Tibial nerve (tissue), 4 donors: ENCODE measurements at regions not wholly inside any gene's neighbourhood (a gene's known extent, or its start where the extent isn't known, plus 50 kb on each side); places are given as distances from the start of the nearest gene placed in this dataset.
"Not testable (repeated sequence)": the region's sequence is repeated elsewhere in the genome, so short reads cannot be mapped to it uniquely, and the experiment has no call there.

Source experiments
- EP300 ChIP-seq, 2 donors: sonication (generic); formaldehyde crosslinking; IDR thresholded peaks; one replicate each; pipeline ENCODE4 v1.6.1; 2017; ENCODE audit warnings: antibody characterized with exemption in 2 of 2, mild to moderate bottlenecking in 1 of 2
- POLR2A ChIP-seq, 2 donors: fragments of 450-650 bp; IDR thresholded peaks; one replicate each; pipeline ENCODE4 v1.6.1; 2017; ENCODE audit warnings: antibody characterized with exemption in 2 of 2, mild to moderate bottlenecking in 2 of 2, moderate library complexity in 2 of 2
- TF ChIP-seq, protein P1 (sequence below), 5 experiments: fragments of 200-600 bp in 3 of 5; fragments of 450-650 bp in 2 of 5; sonication (generic) in 3 of 5; IDR thresholded peaks; one replicate each; pipeline ENCODE4 v1.5.1; 2016 to 2019; ENCODE audit warnings: antibody characterized with exemption in 5 of 5, mild to moderate bottlenecking in 3 of 5, moderate library complexity in 2 of 5

DNA sequence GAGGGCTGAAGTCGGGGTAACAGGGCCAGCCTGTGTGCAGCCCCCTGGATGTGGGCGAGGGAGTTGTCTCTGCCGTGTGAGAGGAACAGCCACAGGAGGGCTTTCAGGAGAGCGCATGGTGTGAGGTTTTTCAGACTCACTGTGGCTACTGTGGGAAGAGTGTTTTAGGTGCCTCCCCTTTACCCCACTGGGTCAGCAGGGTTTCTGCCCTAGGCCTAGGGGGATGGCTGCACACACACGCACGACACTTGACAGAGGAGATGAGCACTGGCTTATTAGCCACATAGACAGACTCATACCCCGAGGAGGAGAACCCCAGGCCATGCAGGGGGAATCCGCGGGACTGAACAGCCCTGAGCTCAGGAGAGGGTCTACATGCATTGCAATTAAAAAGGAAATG is 70.8 kb upstream of the GOLGA6L6 start:
- TF ChIP-seq, protein P1, sequence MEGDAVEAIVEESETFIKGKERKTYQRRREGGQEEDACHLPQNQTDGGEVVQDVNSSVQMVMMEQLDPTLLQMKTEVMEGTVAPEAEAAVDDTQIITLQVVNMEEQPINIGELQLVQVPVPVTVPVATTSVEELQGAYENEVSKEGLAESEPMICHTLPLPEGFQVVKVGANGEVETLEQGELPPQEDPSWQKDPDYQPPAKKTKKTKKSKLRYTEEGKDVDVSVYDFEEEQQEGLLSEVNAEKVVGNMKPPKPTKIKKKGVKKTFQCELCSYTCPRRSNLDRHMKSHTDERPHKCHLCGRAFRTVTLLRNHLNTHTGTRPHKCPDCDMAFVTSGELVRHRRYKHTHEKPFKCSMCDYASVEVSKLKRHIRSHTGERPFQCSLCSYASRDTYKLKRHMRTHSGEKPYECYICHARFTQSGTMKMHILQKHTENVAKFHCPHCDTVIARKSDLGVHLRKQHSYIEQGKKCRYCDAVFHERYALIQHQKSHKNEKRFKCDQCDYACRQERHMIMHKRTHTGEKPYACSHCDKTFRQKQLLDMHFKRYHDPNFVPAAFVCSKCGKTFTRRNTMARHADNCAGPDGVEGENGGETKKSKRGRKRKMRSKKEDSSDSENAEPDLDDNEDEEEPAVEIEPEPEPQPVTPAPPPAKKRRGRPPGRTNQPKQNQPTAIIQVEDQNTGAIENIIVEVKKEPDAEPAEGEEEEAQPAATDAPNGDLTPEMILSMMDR (IDR thresholded peaks at IDR 0.05): not testable (repeated sequence)
- not testable (repeated sequence) for TF ChIP-seq POLR2A, EP300 (IDR thresholded peaks at IDR 0.05)
